ENCODE measurements at regions not wholly inside any gene's neighbourhood (a gene's known extent, or its start where the extent isn't known, plus 50 kb on each side); places are given as distances from the start of the nearest gene placed in this dataset.

DNA sequence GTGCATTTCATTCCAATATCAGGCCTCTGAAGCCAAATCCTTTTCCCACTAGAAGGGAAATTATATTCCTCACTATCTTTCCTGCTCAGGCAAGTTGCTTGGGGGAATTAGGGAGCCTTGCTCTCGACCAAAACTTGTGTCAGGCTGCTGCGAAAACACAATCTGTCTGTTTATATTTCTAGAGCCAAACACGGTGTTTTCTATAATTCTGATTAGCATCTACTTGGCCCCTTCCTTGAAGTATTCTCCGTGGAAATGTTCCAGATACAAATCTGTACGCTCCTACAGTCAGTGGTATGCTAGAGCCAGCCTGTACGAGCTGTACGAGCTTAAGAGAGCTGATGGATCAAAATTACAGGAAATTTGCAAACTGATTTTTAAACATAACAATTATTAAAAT is 299.3 kb upstream of the SALL1 start:
- DNase-seq = no peak

DNA sequence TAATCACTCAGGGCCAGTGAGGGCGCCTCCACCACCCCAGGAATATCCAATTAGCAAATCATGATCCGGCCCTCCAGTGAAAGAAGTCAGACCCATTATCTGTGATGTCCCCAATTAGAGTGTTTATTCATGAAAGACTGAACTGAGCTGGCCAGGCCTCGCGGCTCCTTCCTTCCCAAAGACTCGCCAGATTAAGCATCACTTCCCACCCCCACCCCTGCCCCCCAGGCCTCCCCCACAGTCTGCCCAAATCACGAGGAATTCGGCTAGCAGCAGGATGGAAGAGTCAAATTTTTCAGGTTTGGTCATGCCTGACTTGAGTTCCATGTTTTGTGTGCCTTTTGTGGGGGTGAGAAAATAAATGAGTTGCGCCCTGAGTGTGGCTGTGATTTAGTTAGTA is 298.4 kb upstream of the SALL1 start:
- no peak for DNase-seq

DNA sequence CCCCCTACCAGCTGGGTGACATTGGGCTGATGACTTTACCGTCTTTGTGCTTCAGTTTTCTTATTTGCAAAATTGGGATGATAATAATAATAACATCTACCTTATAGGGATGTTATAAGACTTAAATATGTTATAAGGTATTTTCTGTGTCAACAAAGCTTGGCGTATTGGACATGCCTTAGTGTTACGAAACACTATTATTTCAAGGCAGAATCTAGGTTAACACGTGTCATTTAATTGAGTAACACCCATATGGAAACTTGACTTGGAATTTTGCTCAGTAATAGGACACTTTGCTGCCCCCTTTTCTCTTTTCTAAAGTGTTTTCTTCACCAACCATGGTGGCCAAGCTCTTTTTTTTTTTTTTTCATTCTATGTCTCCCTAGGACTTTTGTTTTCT is 294.2 kb upstream of the SALL1 start:
- DNase-seq = no peak

DNA sequence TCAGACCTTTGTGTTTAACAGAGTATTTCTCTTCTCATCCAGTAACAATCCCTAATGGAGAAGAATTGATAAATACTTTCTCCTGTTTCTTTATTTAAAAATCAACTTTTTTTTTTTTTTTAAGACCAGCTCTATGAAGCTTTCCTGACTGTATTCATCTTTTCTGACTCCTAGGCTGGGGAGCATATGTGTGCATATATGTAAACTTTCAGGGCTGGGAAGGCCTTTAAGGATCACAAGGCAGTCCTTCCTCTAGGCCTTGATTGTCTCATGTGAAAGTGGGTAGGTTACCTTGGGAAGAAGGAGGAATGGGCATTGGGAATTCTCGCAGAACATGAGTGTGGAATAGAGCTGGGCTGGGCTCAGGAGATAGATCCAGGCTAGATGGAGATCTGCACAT is 292.9 kb upstream of the SALL1 start:
- no peak for DNase-seq

DNA sequence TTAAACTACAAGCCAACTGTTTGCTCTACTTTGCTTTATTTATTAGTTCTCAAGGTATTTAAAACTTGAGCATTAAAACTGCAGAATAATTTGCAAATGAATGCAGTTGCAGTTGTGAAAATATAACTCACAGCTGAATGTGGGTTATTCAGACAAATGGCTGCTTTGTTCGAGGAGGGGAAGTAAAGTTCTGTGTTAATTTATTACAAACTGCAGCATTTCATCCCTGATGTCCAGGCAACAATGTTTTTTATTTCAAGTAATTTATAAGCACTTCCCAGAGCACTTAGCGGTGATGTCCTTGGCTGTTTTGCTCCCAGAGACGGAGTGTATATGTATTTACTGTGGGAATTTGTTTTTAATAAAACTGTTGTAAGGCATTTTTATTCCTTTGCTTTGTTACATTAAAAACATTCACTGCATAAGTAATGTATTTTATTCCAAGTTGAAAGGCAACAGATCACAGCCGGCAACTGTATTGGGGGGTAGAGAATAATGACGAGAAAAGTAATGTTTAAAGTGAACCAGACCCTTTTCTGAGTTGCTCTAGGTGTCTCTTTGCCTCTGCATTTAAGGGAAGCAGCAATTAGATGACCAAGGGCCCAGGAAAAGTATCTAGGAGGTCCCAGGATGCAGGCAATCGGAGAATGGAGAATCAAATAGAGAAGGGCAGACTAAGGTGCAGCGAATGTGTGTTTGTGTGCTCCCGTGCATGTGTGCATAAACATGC is 291.2 kb upstream of the SALL1 start:
- no peak for DNase-seq

DNA sequence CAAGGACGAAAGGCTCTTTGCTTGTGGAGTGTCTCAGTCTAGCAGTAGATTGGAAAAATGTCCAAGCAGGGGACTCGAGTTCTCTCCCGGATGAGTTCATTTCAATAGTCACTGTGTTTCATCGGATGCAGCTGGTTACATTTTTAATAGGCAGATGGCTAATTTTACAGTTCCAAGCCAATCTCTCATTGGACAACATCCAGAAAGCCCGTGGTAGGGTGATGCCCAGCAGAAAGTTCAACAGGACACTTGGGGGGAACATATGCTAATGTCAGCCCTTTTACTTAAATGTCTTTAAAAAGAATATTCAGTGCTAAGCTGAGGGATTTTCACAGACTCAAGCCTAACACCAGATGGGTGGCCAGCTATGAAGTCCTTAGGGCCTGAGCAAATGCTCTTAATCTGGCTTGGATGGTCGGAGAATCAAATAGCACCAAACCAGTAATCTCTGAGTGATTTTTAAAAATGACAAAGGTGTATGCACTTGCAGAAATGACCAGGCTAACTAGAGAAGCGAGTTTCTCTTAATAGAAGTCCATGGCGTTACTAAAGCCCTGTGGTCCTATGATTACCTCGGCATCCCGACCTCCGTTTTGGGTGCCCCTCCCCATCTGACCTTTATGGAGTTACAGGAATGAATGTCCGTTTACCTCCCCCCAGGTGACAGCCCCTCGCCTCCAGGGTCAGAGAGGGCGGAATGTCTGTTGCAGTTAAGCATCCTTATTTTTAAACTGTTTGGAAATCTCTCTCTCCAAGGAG is 289.2 kb upstream of the SALL1 start:
- DNase-seq = no peak

DNA sequence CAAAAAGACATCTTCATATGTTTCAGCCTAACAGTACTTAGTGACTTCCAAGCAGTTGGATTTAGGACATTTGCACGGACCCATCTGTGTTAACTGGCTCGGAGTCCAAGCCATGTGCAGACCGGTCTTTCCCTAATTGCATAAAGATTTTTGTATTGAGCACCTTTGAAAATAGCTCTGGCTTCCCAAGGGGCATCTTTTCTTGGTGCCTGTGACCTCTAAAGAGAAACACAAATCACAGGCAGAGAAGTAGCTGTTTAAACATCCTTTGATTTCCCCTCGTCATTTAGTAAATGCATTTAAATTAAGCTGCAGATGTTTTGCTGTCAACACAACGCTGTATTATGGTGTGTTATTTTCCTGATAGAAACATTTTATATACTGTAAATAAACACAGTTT is 288.2 kb upstream of the SALL1 start:
- DNase-seq = no peak

DNA sequence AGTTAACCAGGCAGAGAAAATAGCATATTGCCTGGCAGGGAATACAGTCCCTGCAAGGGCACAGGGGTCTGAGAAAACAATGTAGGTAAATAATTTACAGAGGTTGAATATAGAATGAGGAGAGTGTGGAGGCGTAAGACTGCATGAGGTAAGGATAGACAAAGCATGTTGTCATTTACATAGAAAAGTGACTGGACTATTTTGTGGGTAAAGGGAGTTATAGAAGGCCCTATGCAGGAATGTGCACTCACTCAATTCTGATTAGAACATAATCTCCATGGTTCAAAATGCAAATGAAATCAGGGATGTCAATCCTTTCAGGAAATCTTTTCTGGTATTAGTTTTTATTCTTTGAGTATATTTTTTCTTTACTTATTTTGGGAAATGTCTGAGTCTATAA is 285.7 kb upstream of the SALL1 start:
- no peak for DNase-seq

DNA sequence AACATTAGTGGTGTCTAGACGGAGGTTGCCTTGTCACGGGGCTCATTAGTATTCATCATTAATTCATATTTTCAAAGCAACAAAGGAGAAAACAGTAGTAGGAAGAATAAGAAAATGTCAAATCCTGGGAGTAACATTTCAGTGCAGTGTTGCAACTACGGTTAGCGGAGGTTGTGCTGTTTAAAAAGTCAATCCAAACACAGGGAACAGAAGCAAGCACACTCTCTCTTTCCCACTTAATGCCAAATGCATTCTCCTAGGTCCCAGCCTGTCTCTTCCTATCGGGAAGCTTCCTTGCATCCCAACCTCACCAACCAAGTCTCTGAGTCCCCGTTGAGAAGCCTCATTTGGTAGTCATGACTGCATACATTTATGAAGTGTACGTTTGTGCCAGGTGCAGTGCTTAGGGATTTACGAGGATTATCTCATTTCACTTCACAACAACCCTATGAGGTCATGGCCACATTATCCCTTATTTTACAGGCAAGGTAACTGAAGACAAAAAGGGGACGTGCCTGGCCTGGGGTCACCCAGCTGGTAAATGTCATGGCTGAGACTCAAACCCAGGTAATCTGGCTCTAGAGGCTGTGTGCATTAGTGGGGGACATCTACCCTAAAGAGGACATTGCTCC is 283.6 kb upstream of the SALL1 start:
- DNase-seq = no peak

DNA sequence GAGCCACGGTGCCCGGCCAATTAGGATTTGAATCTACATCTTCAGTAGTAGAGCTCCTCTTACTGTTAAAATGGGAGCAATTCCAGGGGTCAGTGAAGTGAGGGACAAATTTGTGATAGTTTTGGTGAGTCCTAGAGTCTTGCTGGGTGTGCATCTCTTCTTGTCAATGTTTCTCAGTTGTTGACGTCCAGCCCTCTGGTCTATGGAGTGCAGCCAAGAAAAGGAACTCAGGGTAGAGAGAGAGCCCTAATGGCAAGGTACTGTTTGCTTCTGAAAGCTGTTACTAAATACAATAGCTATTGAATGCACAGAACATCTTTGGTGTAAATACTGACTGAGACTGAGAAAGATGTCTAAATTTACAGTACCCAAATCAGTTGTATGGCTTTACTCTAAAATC is 282.5 kb upstream of the SALL1 start:
- no peak for DNase-seq

DNA sequence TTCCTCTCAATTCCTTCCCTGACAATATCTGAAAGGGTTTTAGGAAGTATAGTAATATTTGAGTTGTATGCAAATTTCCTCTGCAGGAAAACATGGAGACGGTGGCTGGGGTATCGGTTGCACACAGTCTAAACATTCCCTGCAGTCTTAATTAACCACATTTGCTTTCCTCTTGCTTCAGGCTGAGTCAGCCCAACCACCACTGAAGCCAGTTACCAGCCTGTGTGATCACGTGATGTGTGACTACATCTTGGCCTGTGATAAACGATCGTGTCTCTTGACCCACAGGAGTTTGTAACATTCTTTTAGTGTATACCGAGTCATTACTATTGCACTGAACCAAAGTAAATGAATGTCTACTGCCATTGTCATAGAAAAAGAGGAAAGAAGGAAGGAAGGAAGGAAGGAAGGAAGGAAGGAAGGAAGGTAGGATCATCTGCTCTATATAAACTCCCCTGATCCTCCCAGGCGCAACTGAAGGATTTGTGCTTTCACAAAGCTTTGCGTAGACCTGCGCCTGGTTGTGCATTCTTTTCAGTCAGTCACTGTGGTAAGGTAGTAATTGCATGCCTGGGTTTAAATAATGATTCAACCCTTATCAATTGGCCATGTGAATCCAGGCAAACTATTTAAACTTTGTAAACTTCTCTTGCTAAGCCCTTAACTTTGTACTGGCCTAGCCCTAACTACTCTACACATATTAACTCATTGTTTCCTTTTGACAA is 280.6 kb upstream of the SALL1 start:
- no peak for DNase-seq

DNA sequence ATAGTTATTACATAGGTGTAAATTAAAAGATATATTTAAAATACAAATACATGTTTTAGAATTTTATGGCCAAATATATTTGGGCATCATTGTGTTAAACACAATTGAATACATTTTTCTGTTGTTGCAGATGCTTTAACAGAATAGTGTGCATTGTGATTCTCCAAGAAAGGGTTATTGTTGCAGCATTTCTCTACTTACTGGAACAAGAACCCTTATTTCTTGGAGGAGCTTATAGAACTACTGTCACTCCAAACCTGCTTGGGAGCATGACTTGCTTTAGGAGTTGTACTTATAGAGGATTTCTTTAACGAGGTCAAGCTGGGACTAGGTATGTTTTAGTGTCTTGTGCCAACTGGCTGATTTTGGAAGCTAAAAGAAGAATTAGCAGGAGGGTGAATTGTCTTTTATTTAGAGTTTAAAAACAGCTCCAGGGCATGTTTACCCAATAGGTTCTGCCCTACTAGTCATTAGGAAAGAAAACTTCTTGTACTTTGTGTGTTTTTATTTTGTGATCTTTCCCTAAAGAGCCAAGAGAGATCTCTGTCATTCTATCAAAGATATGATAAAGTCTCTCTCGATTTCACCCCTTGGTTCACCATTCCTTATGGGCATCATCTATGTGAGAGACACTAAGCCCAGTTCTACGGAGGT is 279.8 kb upstream of the SALL1 start:
- DNase-seq = no peak

DNA sequence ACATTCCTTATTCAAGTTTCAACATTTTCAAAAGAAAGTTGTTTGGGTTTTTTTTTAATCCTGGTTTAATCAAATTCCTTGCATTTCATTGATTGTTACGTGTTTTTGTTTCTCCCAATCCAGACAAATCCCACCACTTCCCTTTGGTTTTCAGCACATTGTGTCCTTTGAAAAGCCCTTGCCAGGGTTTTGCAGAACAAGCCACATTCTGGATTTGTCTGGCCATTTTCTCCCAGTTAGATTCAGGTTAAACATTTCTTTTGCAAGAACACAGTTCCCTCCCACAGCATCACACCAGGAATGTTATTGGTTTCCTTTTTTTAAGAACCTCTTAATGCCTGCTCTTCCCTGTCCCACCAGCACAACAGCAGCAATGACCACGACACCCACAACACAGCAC is 278.0 kb upstream of the SALL1 start:
- no peak for DNase-seq

DNA sequence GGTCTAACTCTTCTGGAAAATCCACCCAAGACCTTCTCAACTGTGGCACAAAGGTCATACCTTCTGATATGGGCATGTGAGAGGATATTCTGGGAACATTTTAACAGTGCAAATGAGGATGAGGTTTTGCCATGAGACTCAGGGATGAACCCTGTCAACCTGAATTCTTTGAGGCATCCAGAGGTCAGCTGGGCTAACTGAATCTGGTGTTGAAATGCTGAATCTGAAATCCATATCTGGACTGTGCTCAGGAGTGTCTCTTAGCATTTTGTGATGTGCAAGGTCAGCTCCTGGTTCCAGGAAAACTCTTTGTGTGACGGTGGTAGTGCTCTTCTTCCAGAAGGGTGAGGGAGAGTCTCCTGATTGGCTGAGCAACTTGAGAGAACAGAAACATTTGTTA is 276.0 kb upstream of the SALL1 start:
- no peak for DNase-seq

DNA sequence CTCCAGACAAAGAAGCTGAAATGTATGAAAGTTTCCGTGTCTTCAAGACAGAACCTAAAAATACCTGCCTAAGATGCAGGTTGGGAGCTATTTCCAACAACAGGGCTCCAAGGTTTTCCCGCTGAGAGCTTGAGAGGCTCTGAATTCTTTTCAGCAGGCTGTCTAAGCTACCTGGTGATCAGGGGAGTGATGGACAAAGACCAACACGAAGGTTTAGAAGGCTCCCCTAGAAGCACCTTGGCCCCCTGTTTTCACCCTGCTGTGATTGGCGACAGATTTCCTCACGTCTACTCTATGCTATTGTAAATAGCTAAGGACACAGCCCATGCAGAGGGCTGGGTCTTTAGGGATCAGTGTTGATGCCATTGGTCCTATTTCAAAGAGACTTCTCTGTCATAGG is 275.2 kb upstream of the SALL1 start:
- DNase-seq = no peak

DNA sequence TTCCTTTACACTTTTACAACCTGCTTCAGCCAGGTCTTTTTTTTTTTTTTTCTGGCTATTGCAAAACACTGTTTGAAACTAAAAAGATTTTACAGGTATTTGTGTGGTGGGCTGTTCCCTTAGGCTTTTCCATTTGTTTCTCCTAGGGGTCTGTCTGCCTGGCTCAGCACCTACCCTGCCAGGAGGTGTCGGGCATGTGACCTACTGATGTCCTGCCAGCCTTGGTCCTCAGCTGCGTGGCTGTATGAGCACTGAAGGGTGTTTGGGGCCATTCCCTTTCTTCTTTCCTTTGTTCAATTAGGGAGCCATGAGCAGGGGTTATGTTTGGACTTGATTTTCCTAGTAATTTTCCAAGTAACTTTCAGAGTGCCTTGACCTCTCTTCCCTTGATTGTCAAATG is 269.2 kb upstream of the SALL1 start:
- no peak for DNase-seq

DNA sequence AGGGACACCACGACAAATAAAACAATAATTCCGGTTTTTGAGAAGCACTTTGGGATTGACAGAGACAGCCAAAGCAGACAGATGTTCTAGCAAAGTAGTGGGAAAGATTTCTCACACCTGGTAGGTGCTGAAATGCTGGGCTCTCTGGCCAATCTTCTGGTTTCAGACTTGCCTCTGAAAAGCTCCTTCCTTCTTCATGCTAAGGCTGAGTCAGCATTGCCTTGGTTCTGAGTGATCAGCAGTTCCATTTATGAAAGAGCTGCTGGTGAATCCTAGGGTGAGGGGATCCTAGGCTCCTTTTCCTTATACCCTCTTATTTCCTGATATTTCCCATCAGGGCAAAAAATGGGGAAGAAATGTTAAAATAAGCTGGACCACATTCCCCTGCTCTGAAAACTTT is 268.7 kb upstream of the SALL1 start:
- DNase-seq = no peak

DNA sequence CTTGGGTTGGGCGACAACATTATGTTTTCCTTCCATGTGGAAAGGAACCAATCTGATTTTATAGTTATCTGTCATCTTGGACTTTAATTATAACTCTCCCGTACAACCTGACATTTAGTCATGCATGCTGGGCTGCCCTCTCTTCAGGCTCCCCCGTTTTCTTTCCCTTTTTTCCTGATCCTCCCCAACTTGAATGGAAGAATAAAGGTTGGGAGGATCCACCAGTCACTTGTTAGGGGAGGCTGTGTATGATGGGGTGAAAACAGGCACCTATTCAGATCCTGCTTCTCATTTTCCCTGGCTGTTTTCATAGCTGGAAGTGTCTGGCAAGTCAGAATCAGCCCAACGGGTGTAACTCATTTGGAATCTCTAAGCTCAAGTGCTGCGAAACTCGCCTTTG is 267.2 kb upstream of the SALL1 start:
- no peak for DNase-seq

DNA sequence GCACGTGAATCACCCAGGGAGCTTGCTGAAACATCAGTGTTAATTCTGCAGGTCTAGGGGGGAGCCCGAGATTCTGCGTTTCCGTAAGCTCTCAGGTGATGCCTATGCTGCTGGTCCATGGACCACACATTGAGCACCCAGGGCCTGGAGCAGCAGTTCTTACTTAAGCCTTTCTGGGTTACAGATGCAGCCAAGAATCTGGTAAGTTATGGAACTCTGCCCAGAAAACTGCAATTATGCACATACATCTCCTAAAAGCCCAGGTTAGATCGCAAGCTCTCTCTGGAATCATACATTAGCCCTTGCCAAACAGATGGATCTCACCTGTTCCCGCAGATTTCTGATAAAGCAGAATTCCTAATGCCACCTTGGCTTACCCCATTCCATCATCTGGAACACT is 265.9 kb upstream of the SALL1 start:
- DNase-seq = no peak

DNA sequence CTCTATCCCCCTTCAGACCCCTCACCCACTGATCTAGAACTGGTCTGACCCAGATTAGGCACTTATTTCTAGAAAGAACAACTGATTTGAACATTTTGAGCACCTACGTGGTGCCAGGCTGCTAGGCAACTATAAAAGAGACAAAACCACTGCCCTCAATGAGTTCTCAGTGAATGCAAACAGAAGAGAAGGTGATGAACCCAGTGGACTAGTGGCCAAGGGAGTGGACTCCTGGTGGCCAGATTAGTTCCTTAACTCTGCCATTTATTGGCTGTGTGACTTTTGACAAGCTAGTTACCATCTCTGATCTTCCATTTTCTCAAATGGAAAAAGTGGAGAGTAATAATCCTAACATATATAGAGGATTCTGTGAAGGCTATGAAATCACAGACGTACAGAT is 259.1 kb upstream of the SALL1 start:
- no peak for DNase-seq

DNA sequence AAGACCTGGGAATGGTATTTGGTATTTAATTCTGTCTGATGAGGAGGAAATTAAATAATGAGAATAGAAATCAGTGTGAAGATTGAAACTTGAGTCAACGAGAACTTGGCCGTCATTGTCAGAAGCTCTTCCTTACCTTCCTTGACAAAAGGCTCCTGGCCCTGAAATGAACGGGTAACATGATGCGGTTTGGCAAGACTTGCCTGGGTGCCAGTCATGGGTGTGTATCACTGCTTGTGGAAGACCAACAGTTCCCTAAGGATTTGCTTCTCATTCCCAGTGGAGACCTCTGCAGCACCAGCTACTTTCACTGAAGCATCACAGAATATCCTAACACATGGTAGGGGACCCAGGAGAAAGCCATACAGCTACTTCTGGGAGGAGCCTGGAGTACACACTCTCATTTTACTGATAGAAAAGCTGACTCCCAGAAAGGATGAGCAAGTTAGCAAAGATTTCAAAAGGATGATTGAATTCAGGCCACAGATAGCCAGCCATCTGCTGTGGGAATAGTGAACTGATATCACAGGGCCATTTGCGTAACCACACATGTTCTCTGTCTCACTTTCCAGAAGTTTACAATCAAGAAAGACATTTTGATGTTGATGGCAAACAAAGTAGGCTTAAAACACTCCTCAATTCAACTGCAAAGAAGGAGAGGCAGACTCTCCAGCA is 258.1 kb upstream of the SALL1 start:
- no peak for DNase-seq

DNA sequence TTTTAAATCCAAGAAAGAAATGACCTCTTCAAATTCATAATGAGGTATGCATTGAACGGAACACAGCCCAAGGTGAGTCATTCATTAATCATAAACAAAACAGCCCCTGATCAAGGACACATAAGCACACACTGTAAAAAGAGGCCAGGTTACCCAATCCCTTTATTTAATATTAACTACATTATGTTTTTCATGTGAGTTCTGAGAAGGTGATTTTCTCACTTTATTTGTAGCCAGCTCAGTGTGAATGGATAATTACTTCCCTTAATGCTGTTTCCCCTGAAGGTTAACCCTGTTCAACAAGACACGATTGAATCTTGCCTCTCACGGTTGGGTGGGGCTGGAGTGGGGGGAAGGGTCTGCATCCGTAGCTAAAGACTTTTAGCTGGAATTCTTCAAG is 257.3 kb upstream of the SALL1 start:
- DNase-seq = no peak

DNA sequence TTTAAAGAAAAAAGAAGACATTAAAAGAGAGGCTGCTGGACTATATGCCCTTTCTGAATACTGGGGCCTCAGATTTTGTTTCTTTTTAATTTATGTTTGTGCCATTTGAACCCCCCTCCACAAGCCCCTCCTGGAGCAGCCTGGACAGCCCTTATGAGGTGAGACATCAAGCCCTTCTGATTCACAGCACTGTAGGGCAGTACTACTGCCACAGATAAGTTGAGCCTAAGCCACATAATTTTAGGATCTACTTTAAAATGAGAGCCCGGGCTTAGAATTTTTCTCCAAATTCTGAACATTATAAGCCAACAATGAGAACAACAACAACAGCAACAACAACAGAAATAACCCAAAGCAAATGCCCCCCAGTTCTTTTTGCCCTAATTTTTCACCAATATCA is 256.9 kb upstream of the SALL1 start:
- no peak for DNase-seq

Measured in stimulated activated CD4-positive, alpha-beta T cell treated with anti-CD3 and anti-CD28 coated beads, Interleukin-4, amount 100 ng/mL, for 4 hours (primary cell).